ENCODE measurements at regions not wholly inside any gene's neighbourhood (a gene's known extent, or its start where the extent isn't known, plus 50 kb on each side); places are given as distances from the start of the nearest gene placed in this dataset.

DNA sequence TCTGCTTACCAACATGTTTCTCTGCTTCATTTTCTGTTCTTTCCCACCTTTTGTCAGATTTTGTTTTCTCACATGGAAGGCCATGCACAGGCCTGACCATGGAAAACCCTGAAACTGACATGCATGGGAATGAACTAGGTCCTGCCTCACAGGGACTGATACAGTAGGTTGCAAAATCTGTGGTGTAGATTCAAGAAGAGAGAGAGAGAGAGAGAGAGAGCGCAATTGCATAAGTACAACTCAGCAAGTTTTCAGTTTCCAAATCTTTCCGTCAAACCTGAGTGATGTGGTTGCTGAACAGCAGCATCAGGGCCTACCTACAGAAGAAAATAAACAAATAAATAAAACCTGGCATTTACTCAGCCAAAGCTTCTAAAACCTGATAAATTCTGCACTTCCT, 87.5 kb upstream of the RNF152 start (continued):
- TF ChIP-seq NR2F2 (IDR thresholded peaks at IDR 0.05): no peak
- no peak for TF ChIP-seq TAF1 (conservative IDR thresholded peaks at IDR 0.05)

- Histone ChIP-seq H3K27me3 (ENCODE audit: control insufficient read depth in 4 of 4, insufficient read depth in 4 of 4, low read length in 3 of 4) (no peaks in the 10 kb centered on the region), H3K9ac (ENCODE audit: low read depth in 1 of 2, low read length in 2 of 2) (no peak overlapping the region), H3K9me3 (ENCODE audit: control insufficient read depth in 4 of 4, low read length in 3 of 4) (no peaks in the 10 kb centered on the region), H3K4me3 (ENCODE audit: low read depth in 1 of 3, low read length in 3 of 3) (no peak overlapping the region), H3K4me1 (ENCODE audit: control insufficient read depth in 4 of 4, insufficient read depth in 4 of 4, low read length in 3 of 4) (no peaks in the 10 kb centered on the region), H3K36me3 (ENCODE audit: control insufficient read depth in 4 of 4, insufficient read depth in 3 of 4, low read depth in 1 of 4, low read length in 3 of 4) (no peaks in the 10 kb centered on the region), H3K27ac (ENCODE audit: low read depth in 1 of 2, low read length in 2 of 2) (no peak overlapping the region)
- TF ChIP-seq RXRA (IDR thresholded peaks at IDR 0.05): no peak
- DNase-seq (ENCODE audit: low spot score): no peak
- 83% methylated on average over 9 of the region's 9 CpGs for WGBS
These were observed 82.9 kb upstream of the RNF152 start for GRCh38 chr18:61975526-61976326.

- no peak overlapping the region for H3K27ac ChIP-seq (ENCODE audit: low read depth in 1 of 2, low read length in 2 of 2)
- TF ChIP-seq YY1 (IDR thresholded peaks at IDR 0.05): no peak
- TF ChIP-seq, protein P1, sequence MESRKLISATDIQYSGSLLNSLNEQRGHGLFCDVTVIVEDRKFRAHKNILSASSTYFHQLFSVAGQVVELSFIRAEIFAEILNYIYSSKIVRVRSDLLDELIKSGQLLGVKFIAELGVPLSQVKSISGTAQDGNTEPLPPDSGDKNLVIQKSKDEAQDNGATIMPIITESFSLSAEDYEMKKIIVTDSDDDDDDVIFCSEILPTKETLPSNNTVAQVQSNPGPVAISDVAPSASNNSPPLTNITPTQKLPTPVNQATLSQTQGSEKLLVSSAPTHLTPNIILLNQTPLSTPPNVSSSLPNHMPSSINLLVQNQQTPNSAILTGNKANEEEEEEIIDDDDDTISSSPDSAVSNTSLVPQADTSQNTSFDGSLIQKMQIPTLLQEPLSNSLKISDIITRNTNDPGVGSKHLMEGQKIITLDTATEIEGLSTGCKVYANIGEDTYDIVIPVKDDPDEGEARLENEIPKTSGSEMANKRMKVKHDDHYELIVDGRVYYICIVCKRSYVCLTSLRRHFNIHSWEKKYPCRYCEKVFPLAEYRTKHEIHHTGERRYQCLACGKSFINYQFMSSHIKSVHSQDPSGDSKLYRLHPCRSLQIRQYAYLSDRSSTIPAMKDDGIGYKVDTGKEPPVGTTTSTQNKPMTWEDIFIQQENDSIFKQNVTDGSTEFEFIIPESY (IDR thresholded peaks at IDR 0.05): no peak
- no peak for TF ChIP-seq JUND (IDR thresholded peaks at IDR 0.05)
- TF ChIP-seq NR2F2 (IDR thresholded peaks at IDR 0.05): no peak
- no peak for TF ChIP-seq MAX (IDR thresholded peaks at IDR 0.05)
- TF ChIP-seq RXRA (IDR thresholded peaks at IDR 0.05): no peak
- no peak for TF ChIP-seq GABPA (IDR thresholded peaks at IDR 0.05 in 1 of 2, conservative IDR thresholded peaks at IDR 0.05 in 1 of 2)
- no peak for TF ChIP-seq HNF4G (IDR thresholded peaks at IDR 0.05)
- no peak for TF ChIP-seq EGR1 (IDR thresholded peaks at IDR 0.05; ENCODE audit: low read depth in 2 of 2)
- TF ChIP-seq FOXA2 (IDR thresholded peaks at IDR 0.05): no peak
- no peak for TF ChIP-seq CTCF (IDR thresholded peaks at IDR 0.05; ENCODE audit: low read depth, low read length, missing input control)
- TF ChIP-seq FOXA1 (IDR thresholded peaks at IDR 0.05): no peak
- TF ChIP-seq, protein P2, sequence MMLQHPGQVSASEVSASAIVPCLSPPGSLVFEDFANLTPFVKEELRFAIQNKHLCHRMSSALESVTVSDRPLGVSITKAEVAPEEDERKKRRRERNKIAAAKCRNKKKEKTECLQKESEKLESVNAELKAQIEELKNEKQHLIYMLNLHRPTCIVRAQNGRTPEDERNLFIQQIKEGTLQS (IDR thresholded peaks at IDR 0.05): no peak
- TF ChIP-seq REST (IDR thresholded peaks at IDR 0.05): no peak
- TF ChIP-seq SP1 (IDR thresholded peaks at IDR 0.05): no peak
- TF ChIP-seq RAD21 (IDR thresholded peaks at IDR 0.05): no peak
- no peak for TF ChIP-seq HNF4A (conservative IDR thresholded peaks at IDR 0.05)
- TF ChIP-seq TAF1 (conservative IDR thresholded peaks at IDR 0.05): no peak
These were observed 80.7 kb upstream of the RNF152 start for GRCh38 chr18:61973273-61974115.

More at GRCh38 chr18:61973273-61974115, 80.7 kb upstream of the RNF152 start:
- 89% methylated on average over 6 of the region's 6 CpGs for WGBS
- H3K9me3 ChIP-seq (ENCODE audit: control insufficient read depth in 4 of 4, low read length in 3 of 4): no peaks in the 10 kb centered on the region
- H3K27me3 ChIP-seq (ENCODE audit: control insufficient read depth in 4 of 4, insufficient read depth in 4 of 4, low read length in 3 of 4): no peaks in the 10 kb centered on the region
- no peak overlapping the region for H3K4me3 ChIP-seq (ENCODE audit: low read depth in 1 of 3, low read length in 3 of 3)
- H3K36me3 ChIP-seq (ENCODE audit: control insufficient read depth in 4 of 4, insufficient read depth in 3 of 4, low read depth in 1 of 4, low read length in 3 of 4): no peaks in the 10 kb centered on the region
- DNase-seq (ENCODE audit: low spot score): no peak
- H3K9ac ChIP-seq (ENCODE audit: low read depth in 1 of 2, low read length in 2 of 2): no peak overlapping the region
- no peaks in the 10 kb centered on the region for H3K4me1 ChIP-seq (ENCODE audit: control insufficient read depth in 4 of 4, insufficient read depth in 4 of 4, low read length in 3 of 4)
